ENCODE measurements at regions not wholly inside any gene's neighbourhood (a gene's known extent, or its start where the extent isn't known, plus 50 kb on each side); places are given as distances from the start of the nearest gene placed in this dataset.

- TF ChIP-seq ZNF462 (CRISPR knock-in tag; IDR thresholded peaks at IDR 0.05) = no peak
These were observed 52.9 kb upstream of the SNRPB2 start (continued) for GRCh38 chr20:16676891-16677290.

GRCh38 chr20:16675001-16675564 is 54.7 kb upstream of the SNRPB2 start:
- Mint-ChIP-seq H3K4me3 (no peak overlapping the region), H3K4me1 (0 out of 3 replicates have a peak, but pooled peaks cover 2% of the 10 kb centered on the region), H3K9me3 (no peaks in the 10 kb centered on the region), H3K36me3 (ENCODE audit: low read depth) (no peaks in the 10 kb centered on the region), H3K27ac (no peak overlapping the region), H3K27me3 (ENCODE audit: insufficient read depth, low read depth, poor library complexity) (peaks cover 3% of the 10 kb centered on the region)
- no peak overlapping the region for H3K4me3 ChIP-seq
- H2AFZ ChIP-seq = no peak overlapping the region
- no peak overlapping the region for H3K27ac ChIP-seq (ENCODE audit: low read depth)
- no peak overlapping the region for H3K4me2 ChIP-seq
- no peaks in the 10 kb centered on the region for H3F3A ChIP-seq (replicated peaks; ENCODE audit: low read depth)
- ATAC-seq (no peak), DNase-seq (ENCODE audit: low spot score) (no peak)
- no peaks in the 10 kb centered on the region for H3K4me1 ChIP-seq (ENCODE audit: insufficient read depth)
- no peaks in the 10 kb centered on the region for H3K27me3 ChIP-seq (ENCODE audit: insufficient read depth)
- no peak for TF ChIP-seq ZNF114 (CRISPR knock-in tag; IDR thresholded peaks at IDR 0.05)
- no peak for TF ChIP-seq CREB1 (CRISPR knock-in tag; IDR thresholded peaks at IDR 0.05; ENCODE audit: low read depth)
- TF ChIP-seq EZH2phosphoT487 (IDR thresholded peaks at IDR 0.05; ENCODE audit: unreplicated experiment) = no peak
- no peak for TF ChIP-seq JUNB (IDR thresholded peaks at IDR 0.05; ENCODE audit: unreplicated experiment)
- H3K9me2 ChIP-seq (ENCODE audit: insufficient read depth) = no peaks in the 10 kb centered on the region
- H3K79me2 ChIP-seq (replicated peaks; ENCODE audit: insufficient read depth) = no peaks in the 10 kb centered on the region
- no peaks in the 10 kb centered on the region for H4K20me1 ChIP-seq (replicated peaks; ENCODE audit: insufficient read depth)
- H3K36me3 ChIP-seq (ENCODE audit: insufficient read depth) = no peaks in the 10 kb centered on the region

Measured in GM23338 (cell line).